Stomach (tissue), 8 donors: ENCODE measurements at regions not wholly inside any gene's neighbourhood (a gene's known extent, or its start where the extent isn't known, plus 50 kb on each side); places are given as distances from the start of the nearest gene placed in this dataset.

Source experiments
- DNase-seq, 2 donors: peaks; one replicate each; pipeline versions ENCODE4 v3.0.0 to v3.0.0-alpha.2; 2013 to 2019
- H3K27ac ChIP-seq, 5 donors: fragments of 200-600 bp in 4 of 5; sonication (generic) in 4 of 5; one replicate each; pipeline ENCODE4 v1.5.1; 2013 to 2019; ENCODE audit warnings: mild to moderate bottlenecking in 1 of 5, moderate library complexity in 1 of 5
- H3K27me3 ChIP-seq, 3 donors: fragments of 200-600 bp; sonication (generic); one replicate each; pipeline ENCODE4 v1.5.1; 2017 to 2019; ENCODE audit warnings: mixed run types in 1 of 3
- H3K36me3 ChIP-seq, 4 donors: fragments of 200-600 bp; sonication (generic); 1 replicate in 3 of 4; 2 replicates in 1 of 4; pipeline ENCODE4 v1.5.1; 2016 to 2019
- H3K4me1 ChIP-seq, 4 donors: fragments of 200-600 bp; sonication (generic); one replicate each; pipeline ENCODE4 v1.5.1; 2016 to 2019
- H3K4me3 ChIP-seq, 4 donors: fragments of 200-600 bp; sonication (generic) in 3 of 4; one replicate each; pipeline ENCODE4 v1.5.1; 2016 to 2019; ENCODE audit warnings: mild to moderate bottlenecking in 1 of 4
- H3K9me3 ChIP-seq, 4 donors: fragments of 200-600 bp; sonication (generic); one replicate each; pipeline ENCODE4 v1.5.1; 2016 to 2019
- CTCF ChIP-seq, 7 experiments: fragments of 450-650 bp in 4 of 7; fragments of 200-600 bp in 3 of 7; sonication (generic) in 3 of 7; IDR thresholded peaks; one replicate each; pipeline ENCODE4 v1.5.1; 2016 to 2019; ENCODE audit warnings: antibody characterized with exemption in 7 of 7, control low read depth in 2 of 7, mild to moderate bottlenecking in 1 of 7
- EP300 ChIP-seq: sonication (generic); formaldehyde crosslinking; IDR thresholded peaks from one replicate; pipeline ENCODE4 v1.6.1; 2017; ENCODE audit warnings: antibody characterized with exemption
- POLR2A ChIP-seq, 4 donors: fragments of 450-650 bp; IDR thresholded peaks; one replicate each; pipeline ENCODE4 v1.6.1; 2016; ENCODE audit warnings: antibody characterized with exemption in 4 of 4, control low read depth in 2 of 4, mild to moderate bottlenecking in 1 of 4, moderate library complexity in 1 of 4
- POLR2AphosphoS5 ChIP-seq, 3 donors: sonication (generic); formaldehyde crosslinking; IDR thresholded peaks; one replicate each; pipeline ENCODE4 v1.6.1; 2016; ENCODE audit warnings: antibody characterized with exemption in 3 of 3
- WGBS, 5 donors: extraction: QIAGEN DNeasy Blood & Tissue Kit in 3 of 5; methylation state at CpG; one replicate each; pipeline versions ENCODE4 v1.1.5 to v1.1.7; 2013 to 2018; 5-methylcytosine and 5-hydroxymethylcytosine counted together
- intact Hi-C: fragments of 100-400 bp; cut with DNase I; formaldehyde crosslinking; loops from one replicate; pipeline ENCODE4 v1.15.1; 2023; ENCODE audit warnings: low total_unique reads
- donor health status: healthy with polysubstance abuse.
- donor health status: Bipolar disorder and iron deficiency.
- donor health status: healthy.

GRCh38 chr4:189185810-189186432 lies 754.8 kb upstream of the FRG1 start:
- TF ChIP-seq POLR2AphosphoS5 (IDR thresholded peaks at IDR 0.05) = no peak
- TF ChIP-seq POLR2A (IDR thresholded peaks at IDR 0.05) = no peak
- TF ChIP-seq CTCF (IDR thresholded peaks at IDR 0.05) = no peak
- TF ChIP-seq EP300 = no peak
- DNase-seq = no peak
- H3K27me3 ChIP-seq = no peaks in the 10 kb centered on the region
- no peaks in the 10 kb centered on the region for H3K4me1 ChIP-seq
- H3K4me3 ChIP-seq = no peak overlapping the region
- H3K9me3 ChIP-seq = peaks cover 0 to 5% (median 2%) of the 10 kb centered on the region in 4 donors
- no peak overlapping the region for H3K27ac ChIP-seq
- H3K36me3 ChIP-seq = no peaks in the 10 kb centered on the region
- WGBS, 5 donors = 19 to 28% (median 26%) methylated on average over 6 to 7 of the region's 7 CpGs
- intact Hi-C loops = no loop called here

- H3K36me3 ChIP-seq = no peaks in the 10 kb centered on the region
- intact Hi-C loops = no loop called here
- H3K27ac ChIP-seq = no peak overlapping the region
- WGBS, 5 donors = 66 to 85% (median 72%) methylated on average over 2 of the region's 2 CpGs
- no peak overlapping the region for H3K4me3 ChIP-seq
- TF ChIP-seq EP300 (no peak), POLR2A (IDR thresholded peaks at IDR 0.05) (no peak), POLR2AphosphoS5 (IDR thresholded peaks at IDR 0.05) (no peak), CTCF (IDR thresholded peaks at IDR 0.05) (no peak)
- no peaks in the 10 kb centered on the region for H3K4me1 ChIP-seq
- peaks cover 0 to 14% (median 5%) of the 10 kb centered on the region in 4 donors for H3K9me3 ChIP-seq
- no peak for DNase-seq
- no peaks in the 10 kb centered on the region for H3K27me3 ChIP-seq
These were observed 753.1 kb upstream of the FRG1 start for GRCh38 chr4:189187531-189188052.

GRCh38 chr4:189198624-189199023 lies 742.0 kb upstream of the FRG1 start:
- H3K9me3 ChIP-seq = no peaks in the 10 kb centered on the region
- peaks cover 0 to 18% (median 6%) of the 10 kb centered on the region in 4 donors for H3K4me1 ChIP-seq
- 93 to 95% (median 95%) methylated on average over 10 of the region's 10 CpGs for WGBS, 5 donors
- intact Hi-C loops = no loop called here
- TF ChIP-seq POLR2AphosphoS5 (IDR thresholded peaks at IDR 0.05) (no peak), EP300 (no peak)
- no peak overlapping the region for H3K27ac ChIP-seq
- no peak overlapping the region for H3K4me3 ChIP-seq
- no peak for DNase-seq
- H3K27me3 ChIP-seq = no peaks in the 10 kb centered on the region
- H3K36me3 ChIP-seq = no peaks in the 10 kb centered on the region

GRCh38 chr4:189200353-189200752 lies 740.3 kb upstream of the FRG1 start:
- intact Hi-C loops = no loop called here
- TF ChIP-seq CTCF (IDR thresholded peaks at IDR 0.05) (no peak), POLR2A (IDR thresholded peaks at IDR 0.05) (no peak)

GRCh38 chr4:189202182-189202868 lies 738.3 kb upstream of the FRG1 start:
- H3K4me1 ChIP-seq = peaks cover 0 to 18% (median 6%) of the 10 kb centered on the region in 4 donors
- no peaks in the 10 kb centered on the region for H3K9me3 ChIP-seq
- peaks cover 0 to 4% (median 0%) of the 10 kb centered on the region in 3 donors for H3K27me3 ChIP-seq
- TF ChIP-seq POLR2A (IDR thresholded peaks at IDR 0.05) (no peak), CTCF (IDR thresholded peaks at IDR 0.05) (peak in 5 of 7 experiments; percentile 63 to 78 (median 72))
- H3K27ac ChIP-seq = no peak overlapping the region
- 4 to 8% (median 5%) methylated on average over 16 of the region's 16 CpGs for WGBS, 5 donors
- H3K36me3 ChIP-seq = no peaks in the 10 kb centered on the region
- intact Hi-C loops = no loop called here
- DNase-seq = peak; percentile 64 to 89
- H3K4me3 ChIP-seq = peak overlapping the region; percentile 11 to 25 (median 18)

More at GRCh38 chr4:189200353-189200752, 740.3 kb upstream of the FRG1 start:
- 57 to 77% (median 75%) methylated on average over 7 of the region's 7 CpGs for WGBS, 5 donors
- H3K27me3 ChIP-seq = no peaks in the 10 kb centered on the region
- no peak overlapping the region for H3K4me3 ChIP-seq
- no peak for DNase-seq
- no peaks in the 10 kb centered on the region for H3K36me3 ChIP-seq
- peaks cover 0 to 18% (median 6%) of the 10 kb centered on the region in 4 donors for H3K4me1 ChIP-seq
- H3K27ac ChIP-seq = no peak overlapping the region
- H3K9me3 ChIP-seq = no peaks in the 10 kb centered on the region
